ENCODE measurements at regions not wholly inside any gene's neighbourhood (a gene's known extent, or its start where the extent isn't known, plus 50 kb on each side); places are given as distances from the start of the nearest gene placed in this dataset.

GRCh38 chr11:35879361-35879760 lies 64.5 kb upstream of the LDLRAD3 start:
- Histone ChIP-seq H3K4me2 (ENCODE audit: low read length) (no peak overlapping the region), H3K27me3 (ENCODE audit: insufficient read depth, low read length, poor library complexity) (no peaks in the 10 kb centered on the region)
- no CpG with 5 or more reads among the region's 3 CpGs for WGBS (ENCODE audit: extremely low coverage, insufficient coverage, low lambda C conversion rate)

DNA sequence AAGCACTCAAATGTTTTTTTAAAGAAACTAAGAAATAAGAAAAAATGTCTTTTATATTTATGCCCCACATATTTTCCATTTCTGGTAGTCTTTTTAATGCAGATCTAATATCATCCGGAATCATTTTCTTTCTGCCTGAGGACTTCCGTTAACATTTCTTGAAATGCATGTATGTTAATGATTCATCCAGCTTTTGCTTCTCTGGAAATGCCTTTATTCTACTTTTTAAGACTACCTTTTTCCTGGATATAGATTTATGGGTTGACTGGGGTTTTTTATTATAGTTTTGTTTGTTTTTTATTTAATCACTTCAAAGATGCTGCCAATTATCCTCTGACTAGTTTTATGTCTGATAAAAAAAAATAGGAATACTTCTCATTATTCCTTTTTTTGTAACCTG lies 57.1 kb upstream of the LDLRAD3 start:
- no CpG with 5 or more reads among the region's 2 CpGs for WGBS (ENCODE audit: extremely low coverage, insufficient coverage, low lambda C conversion rate)
- H3K27ac ChIP-seq (ENCODE audit: low read depth, low read length): no peak overlapping the region
- H4K8ac ChIP-seq (ENCODE audit: low read depth, low read length): no peak overlapping the region
- H3K36me3 ChIP-seq (ENCODE audit: control insufficient read depth, insufficient read depth, low read length): no peaks in the 10 kb centered on the region
- H2AK5ac ChIP-seq (ENCODE audit: low read length): no peak overlapping the region
- H2BK15ac ChIP-seq (replicated peaks; ENCODE audit: low read depth): no peak overlapping the region
- peaks cover 4% of the 10 kb centered on the region for H3K4me1 ChIP-seq (ENCODE audit: control insufficient read depth, low read depth, low read length)
- no peak overlapping the region for H3K4me3 ChIP-seq (ENCODE audit: low read length)
- H4K5ac ChIP-seq (ENCODE audit: low read length): no peak overlapping the region
- H2BK120ac ChIP-seq (ENCODE audit: low read depth, low read length): no peak overlapping the region
- H3K9ac ChIP-seq (ENCODE audit: low read length): no peak overlapping the region
- H3K18ac ChIP-seq (ENCODE audit: low read length): no peak overlapping the region
- DNase-seq: no peak
- H3K79me1 ChIP-seq (ENCODE audit: low read length): no peaks in the 10 kb centered on the region
- H3K23ac ChIP-seq (ENCODE audit: low read length): no peak overlapping the region
- H2BK5ac ChIP-seq (ENCODE audit: low read length): no peak overlapping the region
- no peak overlapping the region for H3K4me2 ChIP-seq (ENCODE audit: low read length)
- H3K79me2 ChIP-seq (ENCODE audit: control insufficient read depth, insufficient read depth, low read length): no peaks in the 10 kb centered on the region
- no peaks in the 10 kb centered on the region for H3K27me3 ChIP-seq (ENCODE audit: insufficient read depth, low read length, poor library complexity)
- no peak overlapping the region for H3K56ac ChIP-seq (ENCODE audit: low read length)
- H3K4ac ChIP-seq (ENCODE audit: low read depth, low read length): no peak overlapping the region

More at GRCh38 chr11:35879361-35879760, 64.5 kb upstream of the LDLRAD3 start:
- no peak overlapping the region for H3K23ac ChIP-seq (ENCODE audit: low read length)
- no peak overlapping the region for H2BK120ac ChIP-seq (ENCODE audit: low read depth, low read length)
- no peak overlapping the region for H3K18ac ChIP-seq (ENCODE audit: low read length)
- no peak overlapping the region for H3K4me3 ChIP-seq (ENCODE audit: low read length)
- H2BK5ac ChIP-seq (ENCODE audit: low read length): no peak overlapping the region
- no peak overlapping the region for H3K4ac ChIP-seq (ENCODE audit: low read depth, low read length)
- no peak overlapping the region for H3K56ac ChIP-seq (ENCODE audit: low read length)
- no peak overlapping the region for H3K27ac ChIP-seq (ENCODE audit: low read depth, low read length)
- H3K79me1 ChIP-seq (ENCODE audit: low read length): no peaks in the 10 kb centered on the region
- no peaks in the 10 kb centered on the region for H3K4me1 ChIP-seq (ENCODE audit: control insufficient read depth, low read depth, low read length)
- no peak overlapping the region for H3K9ac ChIP-seq (ENCODE audit: low read length)
- DNase-seq: peak; percentile 77
- H4K8ac ChIP-seq (ENCODE audit: low read depth, low read length): no peak overlapping the region
- H2AK5ac ChIP-seq (ENCODE audit: low read length): no peak overlapping the region
- no peak overlapping the region for H2BK15ac ChIP-seq (replicated peaks; ENCODE audit: low read depth)
- no peaks in the 10 kb centered on the region for H3K79me2 ChIP-seq (ENCODE audit: control insufficient read depth, insufficient read depth, low read length)
- no peak overlapping the region for H4K5ac ChIP-seq (ENCODE audit: low read length)
- no peaks in the 10 kb centered on the region for H3K36me3 ChIP-seq (ENCODE audit: control insufficient read depth, insufficient read depth, low read length)

DNA sequence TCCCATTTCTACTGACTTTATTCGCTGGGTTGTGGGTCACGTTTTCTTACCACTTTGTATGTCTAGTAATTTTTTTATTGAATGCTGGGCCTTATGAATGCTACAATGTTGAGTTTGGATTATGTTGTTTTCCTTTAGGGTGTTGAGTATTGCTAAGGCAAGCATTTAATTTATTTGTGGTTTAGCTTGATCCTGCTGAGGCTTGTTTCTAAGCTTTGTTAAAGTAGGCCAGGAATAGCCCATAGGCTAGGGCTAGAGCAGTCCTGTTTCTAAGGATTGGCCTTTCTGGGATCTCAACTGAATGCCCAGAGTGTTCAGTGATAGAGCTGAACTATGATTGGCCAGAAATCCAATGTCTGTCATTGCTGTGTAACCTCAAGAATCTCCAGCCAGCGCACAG lies 56.1 kb upstream of the LDLRAD3 start:
- Histone ChIP-seq H3K79me1 (ENCODE audit: low read length) (no peaks in the 10 kb centered on the region), H2BK5ac (ENCODE audit: low read length) (no peak overlapping the region), H3K4me3 (ENCODE audit: low read length) (no peak overlapping the region), H3K4ac (ENCODE audit: low read depth, low read length) (no peak overlapping the region), H3K9ac (ENCODE audit: low read length) (no peak overlapping the region), H3K36me3 (ENCODE audit: control insufficient read depth, insufficient read depth, low read length) (no peaks in the 10 kb centered on the region), H3K79me2 (ENCODE audit: control insufficient read depth, insufficient read depth, low read length) (no peaks in the 10 kb centered on the region), H3K18ac (ENCODE audit: low read length) (no peak overlapping the region), H2AK5ac (ENCODE audit: low read length) (no peak overlapping the region), H3K27ac (ENCODE audit: low read depth, low read length) (no peak overlapping the region), H3K23ac (ENCODE audit: low read length) (no peak overlapping the region), H3K4me1 (ENCODE audit: control insufficient read depth, low read depth, low read length) (peaks cover 4% of the 10 kb centered on the region), H4K8ac (ENCODE audit: low read depth, low read length) (no peak overlapping the region), H4K5ac (ENCODE audit: low read length) (no peak overlapping the region), H3K56ac (ENCODE audit: low read length) (no peak overlapping the region), H3K4me2 (ENCODE audit: low read length) (no peak overlapping the region), H2BK15ac (replicated peaks; ENCODE audit: low read depth) (no peak overlapping the region), H3K27me3 (ENCODE audit: insufficient read depth, low read length, poor library complexity) (no peaks in the 10 kb centered on the region), H2BK120ac (ENCODE audit: low read depth, low read length) (peak overlapping the region; percentile 49)
- DNase-seq: no peak
- WGBS (ENCODE audit: extremely low coverage, insufficient coverage, low lambda C conversion rate): no CpG with 5 or more reads among the region's 3 CpGs

- Histone ChIP-seq H3K4me2 (ENCODE audit: low read length) (no peak overlapping the region), H4K5ac (ENCODE audit: low read length) (no peak overlapping the region), H3K4me3 (ENCODE audit: low read length) (no peak overlapping the region), H3K36me3 (ENCODE audit: control insufficient read depth, insufficient read depth, low read length) (no peaks in the 10 kb centered on the region), H3K27me3 (ENCODE audit: insufficient read depth, low read length, poor library complexity) (no peaks in the 10 kb centered on the region), H4K8ac (ENCODE audit: low read depth, low read length) (no peak overlapping the region), H3K18ac (ENCODE audit: low read length) (peak overlapping the region; percentile 1), H3K4ac (ENCODE audit: low read depth, low read length) (no peak overlapping the region), H2BK15ac (replicated peaks; ENCODE audit: low read depth) (no peak overlapping the region), H3K27ac (ENCODE audit: low read depth, low read length) (peak overlapping the region; percentile 33), H2BK5ac (ENCODE audit: low read length) (no peak overlapping the region), H3K23ac (ENCODE audit: low read length) (no peak overlapping the region), H3K79me1 (ENCODE audit: low read length) (no peaks in the 10 kb centered on the region), H2BK120ac (ENCODE audit: low read depth, low read length) (no peak overlapping the region), H3K4me1 (ENCODE audit: control insufficient read depth, low read depth, low read length) (peaks cover 4% of the 10 kb centered on the region), H3K56ac (ENCODE audit: low read length) (no peak overlapping the region), H2AK5ac (ENCODE audit: low read length) (no peak overlapping the region), H3K9ac (ENCODE audit: low read length) (no peak overlapping the region), H3K79me2 (ENCODE audit: control insufficient read depth, insufficient read depth, low read length) (no peaks in the 10 kb centered on the region)
- WGBS (ENCODE audit: extremely low coverage, insufficient coverage, low lambda C conversion rate): no CpG with 5 or more reads among the region's 3 CpGs
- DNase-seq: no peak
Observed at GRCh38 chr11:35888961-35889360, 54.9 kb upstream of the LDLRAD3 start.

GRCh38 chr11:35891096-35891495 lies 52.8 kb upstream of the LDLRAD3 start:
- no peaks in the 10 kb centered on the region for H3K79me1 ChIP-seq (ENCODE audit: low read length)
- no peaks in the 10 kb centered on the region for H3K79me2 ChIP-seq (ENCODE audit: control insufficient read depth, insufficient read depth, low read length)
- H3K9ac ChIP-seq (ENCODE audit: low read length): no peak overlapping the region
- no peak overlapping the region for H3K4me3 ChIP-seq (ENCODE audit: low read length)
- H3K36me3 ChIP-seq (ENCODE audit: control insufficient read depth, insufficient read depth, low read length): no peaks in the 10 kb centered on the region
- WGBS (ENCODE audit: extremely low coverage, insufficient coverage, low lambda C conversion rate): no CpG with 5 or more reads among the region's 1 CpG
- peak; percentile 41 for DNase-seq
- peaks cover 4% of the 10 kb centered on the region for H3K4me1 ChIP-seq (ENCODE audit: control insufficient read depth, low read depth, low read length)
- no peak overlapping the region for H2BK120ac ChIP-seq (ENCODE audit: low read depth, low read length)
- no peak overlapping the region for H4K5ac ChIP-seq (ENCODE audit: low read length)
- no peaks in the 10 kb centered on the region for H3K27me3 ChIP-seq (ENCODE audit: insufficient read depth, low read length, poor library complexity)
- H3K27ac ChIP-seq (ENCODE audit: low read depth, low read length): no peak overlapping the region
- H2BK15ac ChIP-seq (replicated peaks; ENCODE audit: low read depth): no peak overlapping the region
- H2AK5ac ChIP-seq (ENCODE audit: low read length): no peak overlapping the region
- H3K18ac ChIP-seq (ENCODE audit: low read length): no peak overlapping the region
- H2BK5ac ChIP-seq (ENCODE audit: low read length): no peak overlapping the region
- no peak overlapping the region for H3K56ac ChIP-seq (ENCODE audit: low read length)
- no peak overlapping the region for H4K8ac ChIP-seq (ENCODE audit: low read depth, low read length)
- H3K4ac ChIP-seq (ENCODE audit: low read depth, low read length): no peak overlapping the region
- H3K4me2 ChIP-seq (ENCODE audit: low read length): no peak overlapping the region
- no peak overlapping the region for H3K23ac ChIP-seq (ENCODE audit: low read length)

DNA sequence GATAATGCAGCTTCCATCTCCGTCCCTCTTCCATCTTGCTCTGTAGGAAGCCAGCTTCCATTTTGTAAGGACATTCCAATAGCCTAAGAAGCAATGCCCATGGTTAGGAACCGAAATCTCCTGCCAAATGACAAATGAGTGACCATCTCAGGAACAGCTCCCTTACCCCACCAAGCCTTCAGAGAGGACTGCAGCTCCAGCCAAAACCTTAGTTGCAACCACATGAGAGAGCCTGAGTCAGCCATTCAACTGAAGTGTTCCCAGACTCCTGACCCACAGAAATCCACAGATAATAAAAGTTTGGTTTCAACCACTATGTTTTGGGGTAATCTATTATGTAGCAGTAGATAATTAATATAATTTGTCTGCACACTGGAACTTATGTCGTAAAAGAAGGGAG lies 51.7 kb upstream of the LDLRAD3 start:
- Histone ChIP-seq H2BK5ac (ENCODE audit: low read length) (no peak overlapping the region), H3K79me2 (ENCODE audit: control insufficient read depth, insufficient read depth, low read length) (no peaks in the 10 kb centered on the region), H3K4me3 (ENCODE audit: low read length) (no peak overlapping the region), H3K9ac (ENCODE audit: low read length) (no peak overlapping the region), H3K4ac (ENCODE audit: low read depth, low read length) (no peak overlapping the region), H2AK5ac (ENCODE audit: low read length) (no peak overlapping the region), H2BK120ac (ENCODE audit: low read depth, low read length) (no peak overlapping the region), H3K4me1 (ENCODE audit: control insufficient read depth, low read depth, low read length) (peaks cover 4% of the 10 kb centered on the region), H3K4me2 (ENCODE audit: low read length) (no peak overlapping the region), H3K23ac (ENCODE audit: low read length) (no peak overlapping the region), H4K8ac (ENCODE audit: low read depth, low read length) (no peak overlapping the region), H3K79me1 (ENCODE audit: low read length) (no peaks in the 10 kb centered on the region), H3K27me3 (ENCODE audit: insufficient read depth, low read length, poor library complexity) (no peaks in the 10 kb centered on the region), H4K5ac (ENCODE audit: low read length) (no peak overlapping the region), H3K36me3 (ENCODE audit: control insufficient read depth, insufficient read depth, low read length) (no peaks in the 10 kb centered on the region), H3K56ac (ENCODE audit: low read length) (no peak overlapping the region), H3K18ac (ENCODE audit: low read length) (no peak overlapping the region), H3K27ac (ENCODE audit: low read depth, low read length) (no peak overlapping the region), H2BK15ac (replicated peaks; ENCODE audit: low read depth) (no peak overlapping the region)
- DNase-seq: no peak
- no CpG with 5 or more reads among the region's 3 CpGs for WGBS (ENCODE audit: extremely low coverage, insufficient coverage, low lambda C conversion rate)
